ENCODE measurements at regions not wholly inside any gene's neighbourhood (a gene's known extent, or its start where the extent isn't known, plus 50 kb on each side); places are given as distances from the start of the nearest gene placed in this dataset.
"Not testable (repeated sequence)": the region's sequence is repeated elsewhere in the genome, so short reads cannot be mapped to it uniquely, and the experiment has no call there.

- Histone ChIP-seq H3K4me3 (no peak overlapping the region), H3K27ac (no peak overlapping the region), H3K27me3 (no peaks in the 10 kb centered on the region), H3K9me3 (no peaks in the 10 kb centered on the region), H3K36me3 (no peaks in the 10 kb centered on the region), H3K4me1 (no peaks in the 10 kb centered on the region)
- no peak for TF ChIP-seq POLR2AphosphoS5 (IDR thresholded peaks at IDR 0.05)
- no peak for TF ChIP-seq POLR2A (IDR thresholded peaks at IDR 0.05)
- no peak for TF ChIP-seq CTCF (IDR thresholded peaks at IDR 0.05)
- TF ChIP-seq EP300 (IDR thresholded peaks at IDR 0.05) = no peak
- no peak for DNase-seq (ENCODE audit: low spot score in 2 of 2)
Observed at GRCh38 chr14:83632375-83632774, 1897.6 kb upstream of the FLRT2 start.

- no peaks in the 10 kb centered on the region for H3K4me1 ChIP-seq
- TF ChIP-seq EP300 (IDR thresholded peaks at IDR 0.05) = no peak
- no peak for TF ChIP-seq POLR2AphosphoS5 (IDR thresholded peaks at IDR 0.05)
- TF ChIP-seq POLR2A (IDR thresholded peaks at IDR 0.05) = no peak
- no peak for TF ChIP-seq CTCF (IDR thresholded peaks at IDR 0.05)
- H3K9me3 ChIP-seq = no peaks in the 10 kb centered on the region
- no peak overlapping the region for H3K4me3 ChIP-seq
- no peaks in the 10 kb centered on the region for H3K27me3 ChIP-seq
- no peak overlapping the region for H3K27ac ChIP-seq
- H3K36me3 ChIP-seq = no peaks in the 10 kb centered on the region
- DNase-seq (ENCODE audit: low spot score in 2 of 2) = no peak
- WGBS = 94% methylated on average over 18 of the region's 18 CpGs
Observed at GRCh38 chr14:83638748-83639504, 1891.0 kb upstream of the FLRT2 start.

- H3K27me3 ChIP-seq; H3K36me3 ChIP-seq; H3K27ac ChIP-seq; H3K9me3 ChIP-seq; H3K4me1 ChIP-seq; H3K4me3 ChIP-seq; DNase-seq (ENCODE audit: low spot score in 2 of 2): not testable (repeated sequence)
- 88% methylated on average over 18 of the region's 18 CpGs for WGBS
Observed at GRCh38 chr14:83639505-83639875, 1890.5 kb upstream of the FLRT2 start.

- H3K36me3 ChIP-seq = no peaks in the 10 kb centered on the region
- no peaks in the 10 kb centered on the region for H3K4me1 ChIP-seq
- no peak for TF ChIP-seq EP300 (IDR thresholded peaks at IDR 0.05)
- TF ChIP-seq POLR2A (IDR thresholded peaks at IDR 0.05) = no peak
- TF ChIP-seq POLR2AphosphoS5 (IDR thresholded peaks at IDR 0.05) = no peak
- no peak for TF ChIP-seq CTCF (IDR thresholded peaks at IDR 0.05)
- no peak overlapping the region for H3K4me3 ChIP-seq
- H3K9me3 ChIP-seq = no peaks in the 10 kb centered on the region
- no peak overlapping the region for H3K27ac ChIP-seq
- no peak for DNase-seq (ENCODE audit: low spot score in 2 of 2)
- WGBS = 81% methylated on average over 1 of the region's 1 CpG
- H3K27me3 ChIP-seq = no peaks in the 10 kb centered on the region
Observed at GRCh38 chr14:83646228-83646627, 1883.7 kb upstream of the FLRT2 start.

- no peak overlapping the region for H3K27ac ChIP-seq
- H3K9me3 ChIP-seq = no peaks in the 10 kb centered on the region
- 92% methylated on average over 1 of the region's 1 CpG for WGBS
- H3K4me1 ChIP-seq = no peaks in the 10 kb centered on the region
- no peak overlapping the region for H3K4me3 ChIP-seq
- H3K36me3 ChIP-seq = no peaks in the 10 kb centered on the region
- no peak for DNase-seq (ENCODE audit: low spot score in 2 of 2)
- TF ChIP-seq POLR2A (IDR thresholded peaks at IDR 0.05) = no peak
- TF ChIP-seq CTCF (IDR thresholded peaks at IDR 0.05) = no peak
- TF ChIP-seq POLR2AphosphoS5 (IDR thresholded peaks at IDR 0.05) = no peak
- no peak for TF ChIP-seq EP300 (IDR thresholded peaks at IDR 0.05)
- H3K27me3 ChIP-seq = no peaks in the 10 kb centered on the region
Observed at GRCh38 chr14:83660597-83660996, 1869.3 kb upstream of the FLRT2 start.

- DNase-seq (ENCODE audit: low spot score in 2 of 2) = no peak
- Histone ChIP-seq H3K9me3 (peaks cover 7% of the 10 kb centered on the region), H3K4me3 (no peak overlapping the region), H3K4me1 (no peaks in the 10 kb centered on the region), H3K27me3 (no peaks in the 10 kb centered on the region), H3K36me3 (no peaks in the 10 kb centered on the region), H3K27ac (no peak overlapping the region)
- no peak for TF ChIP-seq POLR2AphosphoS5 (IDR thresholded peaks at IDR 0.05)
- no peak for TF ChIP-seq POLR2A (IDR thresholded peaks at IDR 0.05)
- TF ChIP-seq EP300 (IDR thresholded peaks at IDR 0.05) = no peak
- no peak for TF ChIP-seq CTCF (IDR thresholded peaks at IDR 0.05)
Observed at GRCh38 chr14:83664389-83664788, 1865.6 kb upstream of the FLRT2 start.
